Choroid plexus epithelial cell (primary cell): ENCODE measurements at regions not wholly inside any gene's neighbourhood (a gene's known extent, or its start where the extent isn't known, plus 50 kb on each side); places are given as distances from the start of the nearest gene placed in this dataset.
"Not testable (repeated sequence)": the region's sequence is repeated elsewhere in the genome, so short reads cannot be mapped to it uniquely, and the experiment has no call there.

Source experiments
- DNase-seq: peaks from one replicate; pipeline ENCODE4 v3.0.0-alpha.2; 2010; ENCODE audit warnings: low read depth
- H3K4me3 ChIP-seq: 2 replicates; pipeline ENCODE4 v1.5.1; 2011; ENCODE audit warnings: low read depth, mild to moderate bottlenecking, control low read depth, low read length, moderate library complexity
- CTCF ChIP-seq: conservative IDR thresholded peaks from 2 replicates; pipeline ENCODE4 v1.5.1; 2011; ENCODE audit warnings: low read depth, mild to moderate bottlenecking, control low read depth, inconsistent platforms, low read length, moderate library complexity

- H3K4me3 ChIP-seq = no peak overlapping the region
- peak; percentile 33 for DNase-seq
- TF ChIP-seq CTCF = no peak
Observed at GRCh38 chr1:232728507-232729263, 76.5 kb upstream of the MAP10 start.

GRCh38 chr1:232732344-232732910 lies 72.8 kb upstream of the MAP10 start:
- TF ChIP-seq CTCF = no peak
- no peak overlapping the region for H3K4me3 ChIP-seq
- no peak for DNase-seq

GRCh38 chr1:232737917-232738316 lies 67.3 kb upstream of the MAP10 start:
- DNase-seq = no peak
- TF ChIP-seq CTCF = no peak
- no peak overlapping the region for H3K4me3 ChIP-seq

GRCh38 chr1:232743999-232744398 lies 61.2 kb upstream of the MAP10 start:
- TF ChIP-seq CTCF = no peak
- H3K4me3 ChIP-seq = no peak overlapping the region
- DNase-seq = no peak

- no peak overlapping the region for H3K4me3 ChIP-seq
- DNase-seq = no peak
- TF ChIP-seq CTCF = no peak
Observed at GRCh38 chr1:232744847-232745246, 60.4 kb upstream of the MAP10 start.

- H3K4me3 ChIP-seq = not testable (repeated sequence)
- peak; percentile 60 for DNase-seq
Observed at GRCh38 chr1:232745698-232746097, 59.5 kb upstream of the MAP10 start.

- H3K4me3 ChIP-seq = no peak overlapping the region
- DNase-seq = no peak
- TF ChIP-seq CTCF = no peak
Observed at GRCh38 chr1:232748910-232749368, 56.3 kb upstream of the MAP10 start.
